DMS79 treated with DMSO at 0.1 percent for 48 hours (cell line): ENCODE measurements at regions not wholly inside any gene's neighbourhood (a gene's known extent, or its start where the extent isn't known, plus 50 kb on each side); places are given as distances from the start of the nearest gene placed in this dataset.

Experiments
- DNase-seq: peaks from one replicate; lab custom pipeline; 2025; lab: John Stamatoyannopoulos, UW

- no peak for DNase-seq
These were observed 189.8 kb downstream of the SH3BP4 start for GRCh38 chr2:235141411-235142128.

DNA sequence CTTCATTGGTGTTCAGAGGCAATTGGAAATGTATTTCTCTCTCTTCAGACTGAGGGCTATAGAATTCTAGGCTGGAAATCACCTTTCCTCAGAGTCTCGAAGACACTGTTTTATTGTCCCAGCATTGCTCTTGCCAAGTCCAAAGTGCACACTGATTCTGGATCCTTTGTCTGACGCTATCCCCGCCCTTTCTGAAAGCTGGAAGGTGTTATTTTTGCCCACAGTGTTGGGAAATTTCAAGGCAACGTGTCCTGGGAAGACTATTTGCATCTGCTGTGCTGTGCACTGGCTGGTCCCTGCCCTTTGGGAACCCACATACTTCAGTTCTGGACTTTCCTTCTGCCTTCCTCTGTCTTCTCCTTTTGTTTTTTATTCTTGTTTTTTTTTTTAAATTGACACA, 190.8 kb downstream of the SH3BP4 start:
- DNase-seq, result no peak

DNA sequence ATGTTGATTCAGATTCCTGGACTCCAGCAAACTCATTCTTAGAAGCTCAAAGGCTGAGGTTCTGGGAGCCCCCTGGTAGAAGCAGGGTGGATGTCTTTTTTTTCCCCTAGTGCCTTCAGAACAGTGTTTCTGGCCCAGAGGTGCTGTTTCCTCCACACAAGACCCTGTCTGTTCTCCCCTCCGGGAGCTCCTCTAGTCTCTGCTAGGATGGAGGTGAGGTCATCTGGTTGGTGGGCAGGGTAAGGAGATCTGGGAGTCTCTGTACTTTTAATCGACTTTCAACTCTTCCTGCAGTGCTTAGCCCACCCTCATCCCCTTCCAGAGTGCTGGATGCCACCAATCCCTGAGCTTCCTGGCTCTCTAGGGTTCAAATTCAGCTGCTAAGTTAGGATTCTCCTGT, 192.0 kb downstream of the SH3BP4 start:
- no peak for DNase-seq

DNA sequence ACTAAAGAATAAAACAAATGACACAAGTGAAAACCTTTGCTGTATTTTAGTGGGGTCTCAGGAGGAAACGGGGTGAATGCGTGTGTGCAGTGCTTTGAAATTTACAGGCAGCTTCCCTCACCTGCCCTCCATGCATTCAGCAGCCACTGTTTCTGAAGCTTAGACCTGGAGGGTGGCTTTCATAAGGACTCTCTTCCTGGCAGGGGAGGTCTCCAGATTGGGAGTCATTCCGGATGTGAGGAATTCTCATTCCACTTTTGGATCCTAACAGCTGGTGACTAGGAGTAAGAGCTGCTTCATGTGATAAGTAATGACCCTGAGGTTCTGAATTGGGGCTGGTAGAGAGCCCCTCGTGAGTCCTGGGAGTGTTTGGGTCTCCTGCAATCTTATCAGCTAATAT, 192.5 kb downstream of the SH3BP4 start:
- DNase-seq, result no peak

- no peak for DNase-seq
These were observed 194.4 kb downstream of the SH3BP4 start for GRCh38 chr2:235146206-235146605.

DNA sequence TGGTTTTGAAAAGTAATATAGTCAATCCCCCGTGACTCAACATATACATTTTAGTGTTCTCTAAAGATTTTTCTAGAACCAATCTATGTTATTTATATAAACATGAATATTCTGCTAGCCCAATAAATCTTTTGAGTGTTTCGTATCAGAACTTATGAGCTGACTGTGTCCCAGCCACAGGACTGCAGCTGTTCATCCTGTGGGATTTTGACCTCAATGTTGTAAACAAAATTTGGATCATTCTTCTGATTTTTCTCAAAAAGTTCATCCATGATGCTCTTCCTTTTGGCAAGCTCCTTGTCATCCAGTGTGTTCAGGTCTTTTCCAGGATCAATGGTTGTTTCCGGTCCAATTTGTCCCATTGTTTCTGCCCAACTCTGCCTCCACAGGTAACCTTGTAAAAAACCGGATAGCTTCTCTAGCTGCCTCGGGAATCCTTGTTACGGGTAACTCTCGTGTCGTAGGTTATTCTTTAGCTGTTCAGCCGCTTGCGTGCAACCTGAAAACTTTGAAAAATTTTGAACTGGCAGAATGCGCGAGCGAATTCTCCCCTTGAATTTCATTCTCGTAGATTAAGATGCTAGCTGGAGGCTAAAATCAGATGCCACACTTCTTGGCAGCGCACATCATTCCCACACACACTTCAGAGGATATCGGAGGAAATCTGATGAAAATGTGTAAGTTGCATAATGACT, 195.2 kb downstream of the SH3BP4 start:
- no peak for DNase-seq

DNA sequence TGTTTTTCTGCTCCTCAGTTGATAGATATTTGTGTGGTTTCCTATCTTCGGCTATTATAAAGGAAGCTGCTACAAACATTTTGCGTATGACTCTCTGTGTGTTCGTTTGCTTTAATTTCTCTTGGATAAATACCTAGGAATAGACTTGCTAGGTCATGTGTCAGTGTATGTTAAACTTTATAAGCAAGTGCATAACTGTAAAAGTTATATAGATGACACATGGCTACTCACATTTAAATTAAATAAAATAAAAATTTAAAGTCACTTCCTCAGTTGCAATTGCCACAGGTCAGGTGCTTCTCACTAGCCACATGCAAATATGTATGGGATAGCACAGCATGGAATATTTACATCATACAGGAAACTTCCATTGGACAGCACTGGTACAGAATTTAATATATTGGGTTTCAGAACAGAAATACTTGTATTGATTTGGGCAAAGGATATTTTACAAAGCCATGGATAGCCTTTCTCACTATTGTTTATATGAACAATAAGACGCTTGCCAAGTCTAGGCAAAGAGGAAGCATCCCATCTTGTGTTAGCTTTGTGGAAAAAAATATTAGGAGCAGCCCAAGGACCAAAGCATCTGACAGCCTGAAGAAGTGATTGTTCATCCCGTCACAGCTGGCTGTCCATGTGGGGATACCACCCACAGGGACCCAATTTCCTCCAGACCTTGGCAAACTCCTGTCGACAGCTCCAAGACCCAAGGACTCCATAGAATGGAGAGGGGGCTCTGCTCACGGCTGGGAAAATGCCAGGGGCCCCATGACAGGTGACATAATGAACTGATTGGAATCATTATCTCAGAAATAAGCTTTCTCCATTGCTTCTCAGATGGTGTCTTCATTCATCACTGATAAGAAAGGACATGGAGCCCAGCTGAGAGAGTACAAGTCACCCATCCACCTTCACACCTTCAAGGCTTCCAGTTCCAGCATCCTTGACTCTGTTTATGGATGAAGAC, 196.7 kb downstream of the SH3BP4 start:
- no peak for DNase-seq

- DNase-seq, result no peak
These were observed 197.4 kb downstream of the SH3BP4 start for GRCh38 chr2:235149240-235149659.

- no peak for DNase-seq
These were observed 197.9 kb downstream of the SH3BP4 start for GRCh38 chr2:235149736-235150135.

- DNase-seq, result no peak
These were observed 199.3 kb downstream of the SH3BP4 start for GRCh38 chr2:235151152-235151551.

- DNase-seq, result no peak
These were observed 203.3 kb downstream of the SH3BP4 start for GRCh38 chr2:235155163-235155562.

GRCh38 chr2:235156055-235156454, 204.2 kb downstream of the SH3BP4 start:
- no peak for DNase-seq

DNA sequence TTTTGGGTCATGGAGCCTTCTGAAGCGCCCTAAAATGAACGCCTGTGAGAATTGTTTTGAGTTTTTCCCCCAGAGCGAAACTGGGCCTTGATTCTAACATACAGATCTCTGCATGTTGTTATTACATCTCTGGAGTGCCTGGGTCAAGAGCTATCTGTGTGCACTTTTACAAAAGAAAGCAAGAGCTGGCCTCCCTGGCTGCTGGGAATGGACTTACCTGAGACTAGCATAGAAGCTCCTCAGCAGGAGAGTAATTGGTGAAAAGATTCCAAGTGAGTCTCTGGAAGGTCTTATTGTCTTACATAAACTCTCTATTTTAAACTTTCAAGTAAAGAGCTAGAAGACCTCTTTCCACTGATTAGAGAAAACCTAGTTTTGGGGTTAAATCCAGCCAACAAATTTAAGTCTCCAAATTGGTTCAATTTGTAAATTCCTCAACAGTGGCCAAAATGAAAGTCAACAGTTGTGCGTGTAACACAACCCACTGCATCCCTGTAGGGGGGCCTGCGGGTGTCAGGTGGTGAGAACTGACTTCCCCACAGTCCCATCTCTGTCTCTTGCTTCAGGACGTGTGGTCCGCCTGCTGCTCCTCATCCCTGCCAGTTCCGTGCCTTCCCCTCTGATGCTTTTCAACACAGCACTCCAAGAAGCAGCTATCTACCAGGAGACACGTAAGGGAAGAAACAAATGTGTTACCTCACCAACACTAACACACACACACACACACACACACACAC, 206.1 kb downstream of the SH3BP4 start:
- DNase-seq, result no peak

- no peak for DNase-seq
These were observed 208.5 kb downstream of the SH3BP4 start for GRCh38 chr2:235160281-235160810.

DNA sequence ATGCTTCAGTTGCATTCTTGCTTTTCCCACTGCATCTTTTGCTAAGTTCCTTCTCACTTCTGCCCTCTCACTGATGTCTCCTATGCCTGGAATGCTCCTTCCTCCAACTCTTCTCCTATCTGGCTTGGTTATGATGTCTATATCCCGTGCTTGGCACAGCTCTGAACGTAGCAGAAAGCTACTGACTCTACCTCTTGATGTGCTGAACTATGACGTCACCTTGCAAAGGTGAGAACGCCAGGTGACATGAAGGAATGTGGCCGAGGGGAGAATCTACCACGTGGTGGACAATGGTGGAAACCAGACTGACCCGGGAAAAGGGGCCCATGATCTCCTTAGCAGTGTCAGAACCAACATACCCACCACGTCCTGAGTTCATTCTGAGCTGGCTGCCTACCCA, 209.7 kb downstream of the SH3BP4 start:
- DNase-seq, result no peak

- DNase-seq, result no peak
These were observed 210.4 kb downstream of the SH3BP4 start for GRCh38 chr2:235162082-235162836.

- no peak for DNase-seq
These were observed 211.0 kb downstream of the SH3BP4 start for GRCh38 chr2:235162837-235163197.

- no peak for DNase-seq
These were observed 213.3 kb downstream of the SH3BP4 start for GRCh38 chr2:235165136-235165535.

DNA sequence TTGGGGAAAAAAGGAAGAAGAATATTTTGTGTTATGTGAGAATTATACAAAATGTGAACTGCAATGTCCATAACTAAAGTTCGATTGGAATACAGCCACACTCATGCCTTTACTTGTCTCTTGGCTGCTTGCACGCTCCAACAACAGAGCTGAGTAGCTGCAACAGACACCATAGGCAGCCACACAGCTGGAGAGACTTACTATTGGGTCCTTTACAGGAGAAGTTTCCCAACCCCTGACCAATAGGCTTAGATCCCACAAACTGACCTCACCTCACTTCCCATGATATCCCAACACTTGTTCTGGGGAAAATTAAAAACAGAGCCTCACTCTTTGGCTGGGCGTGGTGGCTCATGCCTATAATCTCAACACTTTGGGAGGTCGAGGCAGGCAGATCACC, 213.8 kb downstream of the SH3BP4 start:
- DNase-seq, result no peak

- peak; percentile 28 for DNase-seq
These were observed 216.6 kb downstream of the SH3BP4 start for GRCh38 chr2:235168174-235168979.
